22Rv1 (cell line): ENCODE measurements at regions not wholly inside any gene's neighbourhood (a gene's known extent, or its start where the extent isn't known, plus 50 kb on each side); places are given as distances from the start of the nearest gene placed in this dataset.

ENCODE experiments used
- H3K27ac ChIP-seq: fragments of 450-650 bp; 2 replicates; pipeline ENCODE4 v1.5.1; 2017
- CTCF ChIP-seq: fragments of 450-650 bp; IDR thresholded peaks from 2 replicates; pipeline ENCODE4 v1.5.1; 2017; ENCODE audit warnings: mild to moderate bottlenecking
- ZFX ChIP-seq: fragments of 450-650 bp; IDR thresholded peaks from 2 replicates; pipeline ENCODE4 v1.6.1; 2017; ENCODE audit warnings: antibody characterized with exemption, borderline replicate concordance

- TF ChIP-seq CTCF: no peak
- TF ChIP-seq ZFX: no peak
- H3K27ac ChIP-seq: no peak overlapping the region
Observed at GRCh38 chr2:191760655-191761262, 82.8 kb downstream of the NABP1 start.

GRCh38 chr2:191773136-191773535, 73.8 kb downstream of the CAVIN2 start:
- TF ChIP-seq ZFX: no peak
- TF ChIP-seq CTCF: no peak
- no peak overlapping the region for H3K27ac ChIP-seq

- no peak for TF ChIP-seq ZFX
- no peak for TF ChIP-seq CTCF
- no peak overlapping the region for H3K27ac ChIP-seq
Observed at GRCh38 chr2:191777351-191777750, 69.5 kb downstream of the CAVIN2 start.

- no peak overlapping the region for H3K27ac ChIP-seq
- TF ChIP-seq CTCF (no peak), ZFX (no peak)
Observed at GRCh38 chr2:191778041-191778440, 68.8 kb downstream of the CAVIN2 start.

- TF ChIP-seq CTCF: no peak
- TF ChIP-seq ZFX: no peak
- no peak overlapping the region for H3K27ac ChIP-seq
Observed at GRCh38 chr2:191782351-191782750, 64.5 kb downstream of the CAVIN2 start.

GRCh38 chr2:191783416-191783815, 63.5 kb downstream of the CAVIN2 start:
- no peak for TF ChIP-seq CTCF
- TF ChIP-seq ZFX: no peak

More at GRCh38 chr2:191783416-191783815, 63.5 kb downstream of the CAVIN2 start:
- no peak overlapping the region for H3K27ac ChIP-seq
